Activated naive CD8-positive, alpha-beta T cell treated with anti-CD3 and anti-CD28 coated beads, Interleukin-2, amount 50 U/mL, for 16 hours (primary cell): ENCODE measurements at regions not wholly inside any gene's neighbourhood (a gene's known extent, or its start where the extent isn't known, plus 50 kb on each side); places are given as distances from the start of the nearest gene placed in this dataset.
"Not testable (repeated sequence)": the region's sequence is repeated elsewhere in the genome, so short reads cannot be mapped to it uniquely, and the experiment has no call there.

Experiments
- DNase-seq: peaks from one replicate; pipeline ENCODE4 v3.0.0-alpha.2; 2020; ENCODE audit warnings: low read depth, low spot score

- DNase-seq = no peak
These were observed 117.9 kb upstream of the MED14 start for GRCh38 chrX:40853004-40853815.

GRCh38 chrX:40853816-40854123, 118.4 kb upstream of the MED14 start:
- no peak for DNase-seq

- no peak for DNase-seq
These were observed 118.9 kb upstream of the MED14 start for GRCh38 chrX:40854242-40854641.

- DNase-seq = no peak
These were observed 120.1 kb upstream of the MED14 start for GRCh38 chrX:40855411-40855810.

GRCh38 chrX:40855932-40856515, 120.7 kb upstream of the MED14 start:
- DNase-seq = no peak

GRCh38 chrX:40861952-40862554, 126.7 kb upstream of the MED14 start:
- DNase-seq = not testable (repeated sequence)

GRCh38 chrX:40863260-40863659, 127.9 kb upstream of the MED14 start:
- not testable (repeated sequence) for DNase-seq

GRCh38 chrX:40863671-40864070, 128.3 kb upstream of the MED14 start:
- no peak for DNase-seq

GRCh38 chrX:40864972-40865371, 129.6 kb upstream of the MED14 start:
- DNase-seq = no peak

- no peak for DNase-seq
These were observed 131.6 kb upstream of the MED14 start for GRCh38 chrX:40866893-40867292.

GRCh38 chrX:40867352-40867751, 132.0 kb upstream of the MED14 start:
- no peak for DNase-seq

GRCh38 chrX:40868868-40869267, 133.5 kb upstream of the MED14 start:
- DNase-seq = no peak

GRCh38 chrX:40870982-40871381, 135.6 kb upstream of the MED14 start:
- not testable (repeated sequence) for DNase-seq

- no peak for DNase-seq
These were observed 136.2 kb upstream of the MED14 start for GRCh38 chrX:40871385-40872082.

- no peak for DNase-seq
These were observed 137.0 kb upstream of the MED14 start for GRCh38 chrX:40872351-40872750.

- no peak for DNase-seq
These were observed 140.1 kb upstream of the MED14 start for GRCh38 chrX:40875476-40875875.

GRCh38 chrX:40877887-40878286, 142.5 kb upstream of the MED14 start:
- no peak for DNase-seq

GRCh38 chrX:40878766-40879165, 143.4 kb upstream of the MED14 start:
- no peak for DNase-seq

- DNase-seq = not testable (repeated sequence)
These were observed 143.8 kb upstream of the MED14 start for GRCh38 chrX:40879172-40879571.

- DNase-seq = no peak
These were observed 145.4 kb upstream of the MED14 start for GRCh38 chrX:40880712-40881111.

GRCh38 chrX:40883021-40883619, 147.8 kb upstream of the MED14 start:
- no peak for DNase-seq

- no peak for DNase-seq
These were observed 150.6 kb upstream of the MED14 start for GRCh38 chrX:40885989-40886388.
